WTC11 (cell line): ENCODE measurements at regions not wholly inside any gene's neighbourhood (a gene's known extent, or its start where the extent isn't known, plus 50 kb on each side); places are given as distances from the start of the nearest gene placed in this dataset.

Experiments
- ATAC-seq: fragments of 200-7000 bp; cut with Tn5 transposase; 2 replicates; pipeline ENCODE4 v1.10.0; 2021; ENCODE audit warnings: mild to moderate bottlenecking, moderate library complexity
- CTCF ChIA-PET: fragments of 300-600 bp; sonication (Branson Sonifier 250); formaldehyde crosslinking; loops from one replicate; lab custom pipeline; 2021; ENCODE audit warnings: antibody characterized with exemption; lab: Charles Lee
- POLR2A ChIA-PET: fragments of 350-600 bp; sonication (Branson Sonifier 250); formaldehyde crosslinking; loops from one replicate; lab custom pipeline; 2021; ENCODE audit warnings: antibody characterized with exemption; lab: Charles Lee
- DNase-seq: peaks from one replicate; pipeline ENCODE4 v3.0.0; 2021; ENCODE audit warnings: low spot score
- H3K27ac Mint-ChIP-seq: 2 replicates; pipeline ENCODE4 v1.8.0; 2021; ENCODE audit warnings: mixed read lengths
- H3K27me3 Mint-ChIP-seq: 2 replicates; pipeline ENCODE4 v1.8.0; 2021; ENCODE audit warnings: low read depth, mild to moderate bottlenecking, moderate library complexity, mixed read lengths
- H3K36me3 Mint-ChIP-seq: 2 replicates; pipeline ENCODE4 v1.8.0; 2021; ENCODE audit warnings: mixed read lengths
- H3K4me1 Mint-ChIP-seq: 2 replicates; pipeline ENCODE4 v1.8.0; 2022; ENCODE audit warnings: mixed read lengths
- H3K4me3 Mint-ChIP-seq: 2 replicates; pipeline ENCODE4 v1.8.0; 2021; ENCODE audit warnings: mild to moderate bottlenecking, moderate library complexity, mixed read lengths
- H3K9me3 Mint-ChIP-seq: 2 replicates; pipeline ENCODE4 v1.8.0; 2021; ENCODE audit warnings: mixed read lengths
- E2F1 ChIP-seq: sonication (generic); formaldehyde crosslinking; IDR thresholded peaks from 2 replicates; pipeline ENCODE4 v1.8.0; 2022; ENCODE audit warnings: mild to moderate bottlenecking, missing genetic modification reagents
- E2F5 ChIP-seq: sonication (generic); formaldehyde crosslinking; IDR thresholded peaks from 2 replicates; pipeline ENCODE4 v1.8.1; 2022; ENCODE audit warnings: mild to moderate bottlenecking, moderate library complexity, missing genetic modification reagents
- ELF4 ChIP-seq: sonication (generic); formaldehyde crosslinking; IDR thresholded peaks from 2 replicates; pipeline ENCODE4 v1.8.1; 2022; ENCODE audit warnings: low read depth, mild to moderate bottlenecking, moderate library complexity, missing genetic modification reagents
- FOXK1 ChIP-seq: sonication (generic); formaldehyde crosslinking; IDR thresholded peaks from 2 replicates; pipeline ENCODE4 v1.8.0; 2022; ENCODE audit warnings: mild to moderate bottlenecking, moderate library complexity, missing genetic modification reagents
- GTF2I ChIP-seq: fragments of 250-450 bp; sonication (Bioruptor Pico); conservative IDR thresholded peaks from 2 replicates; pipeline ENCODE4 v1.4.0; 2021; ENCODE audit warnings: mild to moderate bottlenecking
- ZNF512 ChIP-seq: sonication (generic); formaldehyde crosslinking; IDR thresholded peaks from 2 replicates; pipeline ENCODE4 v1.8.1; 2022; ENCODE audit warnings: missing genetic modification reagents, borderline replicate concordance
- TF ChIP-seq, protein P1 (sequence below): fragments of 250-450 bp; sonication (Bioruptor Pico); IDR thresholded peaks from 2 replicates; pipeline ENCODE4 v1.9.0; 2021; ENCODE audit warnings: mild to moderate bottlenecking
- TF ChIP-seq, protein P2 (sequence below): sonication (generic); formaldehyde crosslinking; IDR thresholded peaks from 2 replicates; pipeline ENCODE4 v1.8.0; 2022; ENCODE audit warnings: mild to moderate bottlenecking, missing genetic modification reagents
- TF ChIP-seq, protein P3 (sequence below): sonication (generic); formaldehyde crosslinking; IDR thresholded peaks from 2 replicates; pipeline ENCODE4 v1.8.1; 2023; ENCODE audit warnings: mild to moderate bottlenecking, missing genetic modification reagents, moderate library complexity
- TF ChIP-seq, protein P4 (sequence below): fragments of 250-450 bp; sonication (Bioruptor Pico); IDR thresholded peaks from 2 replicates; pipeline ENCODE4 v1.9.0; 2021; ENCODE audit warnings: mild to moderate bottlenecking, borderline replicate concordance
- TF ChIP-seq, protein P5 (sequence below): fragments of 250-450 bp; sonication (Bioruptor Pico); IDR thresholded peaks from 2 replicates; pipeline ENCODE4 v1.9.0; 2021; ENCODE audit warnings: mild to moderate bottlenecking
- TF ChIP-seq, protein P6 (sequence below): sonication (generic); formaldehyde crosslinking; conservative IDR thresholded peaks from 2 replicates; pipeline ENCODE4 v1.8.1; 2022; ENCODE audit warnings: mild to moderate bottlenecking, missing genetic modification reagents

DNA sequence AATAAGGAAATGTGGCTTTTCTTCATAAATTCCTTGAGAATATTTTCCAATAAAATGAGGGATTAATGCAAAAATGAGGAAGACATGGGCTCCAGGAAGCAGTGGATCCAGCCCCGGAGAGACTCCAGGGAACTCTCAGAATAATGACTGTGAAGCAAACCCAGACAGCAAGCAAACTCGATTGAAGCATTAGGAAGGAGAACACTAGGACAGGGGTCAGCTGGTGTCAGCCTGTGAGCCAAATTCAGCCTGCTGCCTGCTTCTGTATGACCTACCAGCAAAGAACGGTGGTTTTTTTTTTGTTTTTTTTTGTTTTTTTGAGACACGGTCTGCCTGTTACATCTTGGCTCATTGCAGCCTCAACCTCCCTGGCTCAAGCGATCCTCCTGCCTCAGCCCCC lies 133.9 kb upstream of the FOXN2 start:
- peaks cover 16% of the 10 kb centered on the region for H3K9me3 Mint-ChIP-seq

More for the DNA sequence above, 133.9 kb upstream of the FOXN2 start:
- H3K27me3 Mint-ChIP-seq: no peaks in the 10 kb centered on the region
- ATAC-seq (no peak), DNase-seq (no peak)
- POLR2A ChIA-PET: no interaction called here
- peaks cover 2% of the 10 kb centered on the region; the same call in 1 of the 2 replicates for H3K36me3 Mint-ChIP-seq
- CTCF ChIA-PET: no interaction called here
- peaks cover 7% of the 10 kb centered on the region for H3K4me1 Mint-ChIP-seq
- TF ChIP-seq E2F5 (no peak), ZNF512 (no peak), E2F1 (CRISPR knock-in tag) (no peak), GTF2I (no peak), FOXK1 (CRISPR knock-in tag) (no peak), ELF4 (CRISPR knock-in tag) (no peak)
- TF ChIP-seq, protein P1, sequence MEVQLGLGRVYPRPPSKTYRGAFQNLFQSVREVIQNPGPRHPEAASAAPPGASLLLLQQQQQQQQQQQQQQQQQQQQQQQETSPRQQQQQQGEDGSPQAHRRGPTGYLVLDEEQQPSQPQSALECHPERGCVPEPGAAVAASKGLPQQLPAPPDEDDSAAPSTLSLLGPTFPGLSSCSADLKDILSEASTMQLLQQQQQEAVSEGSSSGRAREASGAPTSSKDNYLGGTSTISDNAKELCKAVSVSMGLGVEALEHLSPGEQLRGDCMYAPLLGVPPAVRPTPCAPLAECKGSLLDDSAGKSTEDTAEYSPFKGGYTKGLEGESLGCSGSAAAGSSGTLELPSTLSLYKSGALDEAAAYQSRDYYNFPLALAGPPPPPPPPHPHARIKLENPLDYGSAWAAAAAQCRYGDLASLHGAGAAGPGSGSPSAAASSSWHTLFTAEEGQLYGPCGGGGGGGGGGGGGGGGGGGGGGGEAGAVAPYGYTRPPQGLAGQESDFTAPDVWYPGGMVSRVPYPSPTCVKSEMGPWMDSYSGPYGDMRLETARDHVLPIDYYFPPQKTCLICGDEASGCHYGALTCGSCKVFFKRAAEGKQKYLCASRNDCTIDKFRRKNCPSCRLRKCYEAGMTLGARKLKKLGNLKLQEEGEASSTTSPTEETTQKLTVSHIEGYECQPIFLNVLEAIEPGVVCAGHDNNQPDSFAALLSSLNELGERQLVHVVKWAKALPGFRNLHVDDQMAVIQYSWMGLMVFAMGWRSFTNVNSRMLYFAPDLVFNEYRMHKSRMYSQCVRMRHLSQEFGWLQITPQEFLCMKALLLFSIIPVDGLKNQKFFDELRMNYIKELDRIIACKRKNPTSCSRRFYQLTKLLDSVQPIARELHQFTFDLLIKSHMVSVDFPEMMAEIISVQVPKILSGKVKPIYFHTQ (CRISPR knock-in tag): no peak
- TF ChIP-seq, protein P2, sequence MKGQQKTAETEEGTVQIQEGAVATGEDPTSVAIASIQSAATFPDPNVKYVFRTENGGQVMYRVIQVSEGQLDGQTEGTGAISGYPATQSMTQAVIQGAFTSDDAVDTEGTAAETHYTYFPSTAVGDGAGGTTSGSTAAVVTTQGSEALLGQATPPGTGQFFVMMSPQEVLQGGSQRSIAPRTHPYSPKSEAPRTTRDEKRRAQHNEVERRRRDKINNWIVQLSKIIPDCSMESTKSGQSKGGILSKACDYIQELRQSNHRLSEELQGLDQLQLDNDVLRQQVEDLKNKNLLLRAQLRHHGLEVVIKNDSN (CRISPR knock-in tag): no peak
- TF ChIP-seq, protein P3, sequence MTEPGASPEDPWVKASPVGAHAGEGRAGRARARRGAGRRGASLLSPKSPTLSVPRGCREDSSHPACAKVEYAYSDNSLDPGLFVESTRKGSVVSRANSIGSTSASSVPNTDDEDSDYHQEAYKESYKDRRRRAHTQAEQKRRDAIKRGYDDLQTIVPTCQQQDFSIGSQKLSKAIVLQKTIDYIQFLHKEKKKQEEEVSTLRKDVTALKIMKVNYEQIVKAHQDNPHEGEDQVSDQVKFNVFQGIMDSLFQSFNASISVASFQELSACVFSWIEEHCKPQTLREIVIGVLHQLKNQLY: no peak
- TF ChIP-seq, protein P4, sequence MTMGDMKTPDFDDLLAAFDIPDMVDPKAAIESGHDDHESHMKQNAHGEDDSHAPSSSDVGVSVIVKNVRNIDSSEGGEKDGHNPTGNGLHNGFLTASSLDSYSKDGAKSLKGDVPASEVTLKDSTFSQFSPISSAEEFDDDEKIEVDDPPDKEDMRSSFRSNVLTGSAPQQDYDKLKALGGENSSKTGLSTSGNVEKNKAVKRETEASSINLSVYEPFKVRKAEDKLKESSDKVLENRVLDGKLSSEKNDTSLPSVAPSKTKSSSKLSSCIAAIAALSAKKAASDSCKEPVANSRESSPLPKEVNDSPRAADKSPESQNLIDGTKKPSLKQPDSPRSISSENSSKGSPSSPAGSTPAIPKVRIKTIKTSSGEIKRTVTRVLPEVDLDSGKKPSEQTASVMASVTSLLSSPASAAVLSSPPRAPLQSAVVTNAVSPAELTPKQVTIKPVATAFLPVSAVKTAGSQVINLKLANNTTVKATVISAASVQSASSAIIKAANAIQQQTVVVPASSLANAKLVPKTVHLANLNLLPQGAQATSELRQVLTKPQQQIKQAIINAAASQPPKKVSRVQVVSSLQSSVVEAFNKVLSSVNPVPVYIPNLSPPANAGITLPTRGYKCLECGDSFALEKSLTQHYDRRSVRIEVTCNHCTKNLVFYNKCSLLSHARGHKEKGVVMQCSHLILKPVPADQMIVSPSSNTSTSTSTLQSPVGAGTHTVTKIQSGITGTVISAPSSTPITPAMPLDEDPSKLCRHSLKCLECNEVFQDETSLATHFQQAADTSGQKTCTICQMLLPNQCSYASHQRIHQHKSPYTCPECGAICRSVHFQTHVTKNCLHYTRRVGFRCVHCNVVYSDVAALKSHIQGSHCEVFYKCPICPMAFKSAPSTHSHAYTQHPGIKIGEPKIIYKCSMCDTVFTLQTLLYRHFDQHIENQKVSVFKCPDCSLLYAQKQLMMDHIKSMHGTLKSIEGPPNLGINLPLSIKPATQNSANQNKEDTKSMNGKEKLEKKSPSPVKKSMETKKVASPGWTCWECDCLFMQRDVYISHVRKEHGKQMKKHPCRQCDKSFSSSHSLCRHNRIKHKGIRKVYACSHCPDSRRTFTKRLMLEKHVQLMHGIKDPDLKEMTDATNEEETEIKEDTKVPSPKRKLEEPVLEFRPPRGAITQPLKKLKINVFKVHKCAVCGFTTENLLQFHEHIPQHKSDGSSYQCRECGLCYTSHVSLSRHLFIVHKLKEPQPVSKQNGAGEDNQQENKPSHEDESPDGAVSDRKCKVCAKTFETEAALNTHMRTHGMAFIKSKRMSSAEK (CRISPR knock-in tag): no peak
- TF ChIP-seq, protein P5, sequence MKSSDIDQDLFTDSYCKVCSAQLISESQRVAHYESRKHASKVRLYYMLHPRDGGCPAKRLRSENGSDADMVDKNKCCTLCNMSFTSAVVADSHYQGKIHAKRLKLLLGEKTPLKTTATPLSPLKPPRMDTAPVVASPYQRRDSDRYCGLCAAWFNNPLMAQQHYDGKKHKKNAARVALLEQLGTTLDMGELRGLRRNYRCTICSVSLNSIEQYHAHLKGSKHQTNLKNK (CRISPR knock-in tag): no peak
- TF ChIP-seq, protein P6, sequence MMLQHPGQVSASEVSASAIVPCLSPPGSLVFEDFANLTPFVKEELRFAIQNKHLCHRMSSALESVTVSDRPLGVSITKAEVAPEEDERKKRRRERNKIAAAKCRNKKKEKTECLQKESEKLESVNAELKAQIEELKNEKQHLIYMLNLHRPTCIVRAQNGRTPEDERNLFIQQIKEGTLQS (CRISPR knock-in tag): no peak
- H3K27ac Mint-ChIP-seq: no peak overlapping the region
- no peak overlapping the region for H3K4me3 Mint-ChIP-seq
